ENCODE measurements at regions not wholly inside any gene's neighbourhood (a gene's known extent, or its start where the extent isn't known, plus 50 kb on each side); places are given as distances from the start of the nearest gene placed in this dataset.

- Histone ChIP-seq H3K4me1 (peaks cover 0 to 6% (median 3%) of the 10 kb centered on the region in 4 donors), H3K27ac (no peak overlapping the region), H3K27me3 (peaks cover 0 to 11% of the 10 kb centered on the region in 2 donors), H3K4me3 (no peak overlapping the region), H3K9me3 (no peaks in the 10 kb centered on the region), H3K36me3 (no peaks in the 10 kb centered on the region)
- no peak for DNase-seq
- TF ChIP-seq, protein P1, sequence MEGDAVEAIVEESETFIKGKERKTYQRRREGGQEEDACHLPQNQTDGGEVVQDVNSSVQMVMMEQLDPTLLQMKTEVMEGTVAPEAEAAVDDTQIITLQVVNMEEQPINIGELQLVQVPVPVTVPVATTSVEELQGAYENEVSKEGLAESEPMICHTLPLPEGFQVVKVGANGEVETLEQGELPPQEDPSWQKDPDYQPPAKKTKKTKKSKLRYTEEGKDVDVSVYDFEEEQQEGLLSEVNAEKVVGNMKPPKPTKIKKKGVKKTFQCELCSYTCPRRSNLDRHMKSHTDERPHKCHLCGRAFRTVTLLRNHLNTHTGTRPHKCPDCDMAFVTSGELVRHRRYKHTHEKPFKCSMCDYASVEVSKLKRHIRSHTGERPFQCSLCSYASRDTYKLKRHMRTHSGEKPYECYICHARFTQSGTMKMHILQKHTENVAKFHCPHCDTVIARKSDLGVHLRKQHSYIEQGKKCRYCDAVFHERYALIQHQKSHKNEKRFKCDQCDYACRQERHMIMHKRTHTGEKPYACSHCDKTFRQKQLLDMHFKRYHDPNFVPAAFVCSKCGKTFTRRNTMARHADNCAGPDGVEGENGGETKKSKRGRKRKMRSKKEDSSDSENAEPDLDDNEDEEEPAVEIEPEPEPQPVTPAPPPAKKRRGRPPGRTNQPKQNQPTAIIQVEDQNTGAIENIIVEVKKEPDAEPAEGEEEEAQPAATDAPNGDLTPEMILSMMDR (IDR thresholded peaks at IDR 0.05), result no peak
- intact Hi-C loops (cut with DNase I; ENCODE audit: low total_unique reads), result loop anchor here (5.0 kb wide), 1 partner anchor 162 kb away; no protein-coding TSS in a partner anchor
Measured at GRCh38 chr2:176650104-176650837, 381.0 kb downstream of the MTX2 start.

- H3K27me3 ChIP-seq, result peaks cover 0 to 11% of the 10 kb centered on the region in 2 donors
- DNase-seq, result no peak
- TF ChIP-seq, protein P1 (IDR thresholded peaks at IDR 0.05), result no peak
- no peaks in the 10 kb centered on the region for H3K36me3 ChIP-seq
- no peaks in the 10 kb centered on the region for H3K9me3 ChIP-seq
- no peak overlapping the region for H3K27ac ChIP-seq
- peaks cover 0 to 6% (median 3%) of the 10 kb centered on the region in 4 donors for H3K4me1 ChIP-seq
- intact Hi-C loops (cut with DNase I; ENCODE audit: low total_unique reads), result loop anchor here (5.0 kb wide), 1 partner anchor 161 kb away; no protein-coding TSS in a partner anchor
- no peak overlapping the region for H3K4me3 ChIP-seq
Measured at GRCh38 chr2:176650838-176651555, 381.8 kb downstream of the MTX2 start.

- Histone ChIP-seq H3K27me3 (no peaks in the 10 kb centered on the region), H3K36me3 (no peaks in the 10 kb centered on the region), H3K4me1 (peaks cover 0 to 6% (median 3%) of the 10 kb centered on the region in 4 donors), H3K4me3 (no peak overlapping the region), H3K9me3 (no peaks in the 10 kb centered on the region), H3K27ac (no peak overlapping the region)
- DNase-seq, result no peak
- TF ChIP-seq, protein P1 (IDR thresholded peaks at IDR 0.05), result peak; percentile 68 to 78
- intact Hi-C loops (cut with DNase I; ENCODE audit: low total_unique reads), result loop anchor here (5.0 kb wide), 1 partner anchor 160 kb away; no protein-coding TSS in a partner anchor
Measured at GRCh38 chr2:176652300-176653182, 383.3 kb downstream of the MTX2 start.

DNA sequence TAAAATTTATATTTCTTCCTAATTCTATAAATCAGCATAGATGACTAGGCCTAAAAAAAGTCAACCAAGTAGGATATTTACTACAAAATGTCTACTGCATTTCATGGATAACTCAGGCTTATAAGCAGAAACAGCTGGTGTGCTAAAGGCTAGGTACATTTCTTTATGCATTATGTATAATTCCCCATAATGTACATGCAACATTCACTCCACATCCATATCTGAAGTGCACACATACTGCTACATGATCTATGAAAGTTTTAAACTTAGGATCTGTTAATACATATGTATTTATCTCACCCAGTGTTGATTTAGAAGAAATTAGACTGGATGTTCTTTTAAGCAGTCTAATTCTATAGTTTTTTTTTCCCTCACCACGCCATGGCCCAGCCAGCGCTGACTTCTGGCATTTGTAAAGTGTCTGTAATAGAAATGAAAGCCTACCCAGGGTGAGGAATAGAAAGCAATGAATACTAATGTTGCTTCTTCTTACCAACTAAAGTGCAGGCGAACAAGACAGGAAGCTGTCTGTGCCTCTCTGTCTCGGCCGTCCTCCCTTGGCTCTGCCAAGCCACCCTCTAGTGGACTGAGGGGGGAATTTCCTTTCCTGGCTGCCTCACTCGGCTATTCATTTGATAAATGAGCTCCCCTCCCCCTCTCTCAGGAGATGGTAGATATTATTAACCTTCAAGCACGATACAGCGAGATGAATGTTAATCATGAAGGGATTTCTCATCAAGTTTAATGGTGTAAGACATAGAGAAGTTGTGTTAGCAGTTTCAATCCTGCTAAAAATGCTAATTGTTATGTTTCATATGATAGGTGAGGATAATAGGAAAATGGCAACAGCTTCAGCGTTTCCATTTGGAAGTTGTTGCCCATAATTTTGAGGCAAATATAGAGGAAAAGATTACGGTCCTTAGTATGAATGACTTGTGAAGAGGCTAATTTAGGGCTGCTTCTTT is 384.5 kb downstream of the MTX2 start:
- intact Hi-C loops (cut with DNase I; ENCODE audit: low total_unique reads), result loop anchor here (5.0 kb wide), 1 partner anchor 159 kb away; no protein-coding TSS in a partner anchor
- H3K27ac ChIP-seq, result no peak overlapping the region

More for the DNA sequence above, 384.5 kb downstream of the MTX2 start:
- H3K4me1 ChIP-seq, result peaks cover 0 to 6% (median 3%) of the 10 kb centered on the region in 4 donors
- H3K4me3 ChIP-seq, result no peak overlapping the region
- no peaks in the 10 kb centered on the region for H3K36me3 ChIP-seq
- TF ChIP-seq, protein P1 (IDR thresholded peaks at IDR 0.05), result peak; percentile 67 to 77
- H3K9me3 ChIP-seq, result no peaks in the 10 kb centered on the region
- peak; percentile 44 to 70 for DNase-seq
- H3K27me3 ChIP-seq, result no peaks in the 10 kb centered on the region

All from tibial artery (tissue), 4 donors.